Activated CD4-positive, alpha-beta T cell treated with anti-CD3 and anti-CD28 coated beads, Interleukin-2, amount 10 ng/mL, durations not matched to agents 24 days and 14 days (primary cell): ENCODE measurements at regions not wholly inside any gene's neighbourhood (a gene's known extent, or its start where the extent isn't known, plus 50 kb on each side); places are given as distances from the start of the nearest gene placed in this dataset.

Experiments used
- DNase-seq: peaks from one replicate; pipeline ENCODE4 v3.0.0; 2022
- H3K27ac Mint-ChIP-seq: one replicate; pipeline ENCODE4 v1.8.0; 2022; ENCODE audit warnings: mild to moderate bottlenecking, mixed read lengths
- H3K27me3 Mint-ChIP-seq: one replicate; pipeline ENCODE4 v1.8.0; 2022; ENCODE audit warnings: mixed read lengths
- H3K36me3 Mint-ChIP-seq: one replicate; pipeline ENCODE4 v1.8.0; 2022; ENCODE audit warnings: low read depth, mild to moderate bottlenecking, mixed read lengths
- H3K4me1 Mint-ChIP-seq: one replicate; pipeline ENCODE4 v1.8.0; 2021; ENCODE audit warnings: mixed read lengths
- H3K4me3 Mint-ChIP-seq: one replicate; pipeline ENCODE4 v1.8.0; 2022; ENCODE audit warnings: mild to moderate bottlenecking, moderate library complexity, mixed read lengths
- H3K9me3 Mint-ChIP-seq: one replicate; pipeline ENCODE4 v1.8.0; 2021; ENCODE audit warnings: mixed read lengths
- intact Hi-C: fragments of 100-400 bp; cut with micrococcal nuclease; formaldehyde crosslinking; loops from one replicate; pipeline ENCODE4 v1.15.1; 2023

DNA sequence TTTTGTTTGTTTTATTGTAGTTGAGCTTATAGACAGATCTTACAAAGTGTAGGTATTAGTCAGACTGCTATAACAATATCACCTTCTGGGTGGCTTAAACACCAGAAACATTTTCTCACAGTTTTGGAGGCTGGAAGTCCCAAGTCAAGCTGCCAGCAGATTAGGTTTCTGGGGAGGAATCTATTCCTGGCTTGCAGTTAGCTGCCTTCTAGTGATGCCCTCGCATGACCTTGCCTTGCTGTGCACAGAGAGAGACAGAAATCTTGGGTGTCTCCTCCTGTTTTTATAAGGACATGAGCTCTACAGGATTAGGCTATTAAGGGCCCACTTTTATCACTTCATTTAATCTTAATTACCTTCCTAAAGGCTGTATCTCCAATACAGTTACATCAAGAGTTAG is 1635.2 kb downstream of the FAM181B start:
- Mint-ChIP-seq H3K9me3 (peaks cover 7% of the 10 kb centered on the region), H3K27me3 (no peaks in the 10 kb centered on the region), H3K36me3 (no peaks in the 10 kb centered on the region), H3K4me1 (no peaks in the 10 kb centered on the region), H3K27ac (no peak overlapping the region), H3K4me3 (no peak overlapping the region)
- intact Hi-C loops: no loop called here
- DNase-seq: no peak

DNA sequence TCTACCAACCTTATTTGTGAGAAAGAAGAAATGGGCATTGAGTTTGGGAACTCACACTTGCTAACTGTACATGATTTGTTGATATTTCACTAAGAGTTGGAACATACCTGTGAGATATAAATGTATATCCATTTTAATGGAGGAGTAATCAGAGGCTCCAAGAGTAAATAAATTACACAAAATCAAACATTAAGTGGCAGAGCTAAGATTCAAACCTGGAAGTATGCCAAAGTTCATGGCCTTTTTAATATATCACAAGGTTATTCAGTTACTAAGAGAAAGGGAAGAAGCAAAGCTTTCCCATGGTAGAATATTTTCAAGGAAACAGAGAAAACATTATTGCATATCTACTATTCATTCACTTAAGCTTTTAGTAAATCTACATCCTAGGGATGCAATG is 1641.1 kb downstream of the FAM181B start:
- no peaks in the 10 kb centered on the region for H3K36me3 Mint-ChIP-seq
- no peak overlapping the region for H3K4me3 Mint-ChIP-seq
- H3K4me1 Mint-ChIP-seq: no peaks in the 10 kb centered on the region
- H3K9me3 Mint-ChIP-seq: peaks cover 7% of the 10 kb centered on the region
- no peak overlapping the region for H3K27ac Mint-ChIP-seq
- DNase-seq: no peak
- no peaks in the 10 kb centered on the region for H3K27me3 Mint-ChIP-seq
- intact Hi-C loops: no loop called here

DNA sequence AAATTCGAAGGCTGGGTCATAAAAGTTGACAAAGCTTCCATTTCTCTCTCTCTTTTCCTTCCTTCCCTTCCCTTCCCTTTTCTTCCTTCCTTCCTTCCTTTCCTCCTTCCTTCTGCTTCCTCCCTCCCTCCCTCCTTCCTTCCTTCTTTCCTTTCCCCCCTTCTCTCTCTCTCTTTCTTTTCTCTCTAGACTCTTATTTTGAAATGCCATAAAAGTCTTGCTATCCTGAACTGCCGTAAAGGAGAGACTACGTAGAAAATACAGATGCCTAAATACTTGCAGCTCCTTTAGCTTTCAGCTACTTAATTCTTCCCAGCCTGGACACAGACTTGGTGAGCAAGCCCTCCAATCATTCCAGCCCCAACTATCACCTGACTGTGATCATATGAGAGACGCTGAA is 1644.4 kb downstream of the FAM181B start:
- H3K9me3 Mint-ChIP-seq: no peaks in the 10 kb centered on the region
- no peak for DNase-seq
- H3K27me3 Mint-ChIP-seq: no peaks in the 10 kb centered on the region
- intact Hi-C loops: no loop called here
- no peak overlapping the region for H3K4me3 Mint-ChIP-seq
- H3K27ac Mint-ChIP-seq: no peak overlapping the region
- H3K36me3 Mint-ChIP-seq: no peaks in the 10 kb centered on the region
- no peaks in the 10 kb centered on the region for H3K4me1 Mint-ChIP-seq

DNA sequence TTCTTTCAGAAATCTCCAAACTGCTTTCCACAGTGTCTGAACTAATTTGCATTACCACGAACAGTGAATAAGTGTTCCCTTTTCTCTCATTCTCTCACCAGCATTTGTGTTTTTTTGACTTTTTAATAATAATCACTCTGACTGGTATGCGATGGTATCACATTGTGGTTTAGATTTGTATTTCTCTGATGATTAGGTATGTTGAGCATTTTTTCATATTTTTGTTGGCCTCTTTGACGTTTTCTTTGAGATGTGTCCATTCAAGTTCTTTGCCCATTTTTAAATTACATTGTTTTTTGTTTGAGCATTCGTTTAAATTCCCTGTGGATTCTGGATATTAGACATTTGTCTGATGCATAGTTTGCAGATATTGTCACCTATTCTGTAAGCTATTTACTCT is 1639.6 kb upstream of the TENM4 start:
- Mint-ChIP-seq H3K27me3 (no peaks in the 10 kb centered on the region), H3K36me3 (no peaks in the 10 kb centered on the region), H3K27ac (no peak overlapping the region), H3K4me1 (no peaks in the 10 kb centered on the region), H3K9me3 (peaks cover 4% of the 10 kb centered on the region), H3K4me3 (no peak overlapping the region)
- intact Hi-C loops: no loop called here
- DNase-seq: no peak

DNA sequence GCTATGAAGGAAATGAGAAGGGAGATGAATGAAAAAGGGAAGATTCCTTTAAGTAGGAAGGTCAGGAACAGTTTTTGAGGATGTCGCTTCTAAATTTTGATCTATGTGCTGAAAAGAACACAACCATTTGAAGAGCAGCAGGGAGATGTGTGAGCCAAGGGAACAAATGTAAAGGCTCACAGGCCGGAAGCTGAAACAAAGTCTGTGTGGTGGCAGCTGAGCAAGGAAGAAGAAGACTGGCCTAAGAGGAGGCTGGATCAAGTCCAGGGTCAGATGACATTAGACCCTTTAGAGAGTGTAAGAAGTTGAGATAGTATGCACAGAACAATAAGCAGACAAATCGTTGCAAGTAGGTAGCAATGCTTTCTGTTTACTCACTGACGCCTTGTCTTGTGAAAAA is 1631.4 kb upstream of the TENM4 start:
- no peaks in the 10 kb centered on the region for H3K27me3 Mint-ChIP-seq
- intact Hi-C loops: no loop called here
- no peaks in the 10 kb centered on the region for H3K4me1 Mint-ChIP-seq
- no peak for DNase-seq
- H3K36me3 Mint-ChIP-seq: no peaks in the 10 kb centered on the region
- H3K9me3 Mint-ChIP-seq: no peaks in the 10 kb centered on the region
- H3K27ac Mint-ChIP-seq: no peak overlapping the region
- no peak overlapping the region for H3K4me3 Mint-ChIP-seq

DNA sequence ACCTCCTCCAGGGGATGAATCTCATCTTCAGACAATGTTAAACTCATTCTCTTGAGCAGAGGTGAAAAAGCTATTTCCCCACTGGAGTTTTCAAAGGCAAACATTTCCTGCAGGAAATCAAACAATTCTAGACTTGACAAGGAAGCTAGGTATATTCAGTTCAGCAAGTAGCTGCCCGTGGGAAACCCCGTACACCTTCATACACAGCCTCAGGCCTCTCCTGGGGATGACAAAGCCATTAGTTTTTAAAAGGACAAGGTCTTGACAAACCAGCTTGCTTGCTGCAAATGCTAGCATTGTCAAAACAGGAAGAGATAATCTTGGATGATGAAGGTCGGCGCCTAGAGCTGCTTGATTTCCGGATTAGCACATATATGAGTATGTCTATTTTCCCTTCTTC is 1630.8 kb upstream of the TENM4 start:
- intact Hi-C loops: no loop called here
- Mint-ChIP-seq H3K27ac (no peak overlapping the region), H3K36me3 (no peaks in the 10 kb centered on the region), H3K9me3 (no peaks in the 10 kb centered on the region), H3K4me1 (no peaks in the 10 kb centered on the region), H3K4me3 (no peak overlapping the region), H3K27me3 (no peaks in the 10 kb centered on the region)
- DNase-seq: no peak

DNA sequence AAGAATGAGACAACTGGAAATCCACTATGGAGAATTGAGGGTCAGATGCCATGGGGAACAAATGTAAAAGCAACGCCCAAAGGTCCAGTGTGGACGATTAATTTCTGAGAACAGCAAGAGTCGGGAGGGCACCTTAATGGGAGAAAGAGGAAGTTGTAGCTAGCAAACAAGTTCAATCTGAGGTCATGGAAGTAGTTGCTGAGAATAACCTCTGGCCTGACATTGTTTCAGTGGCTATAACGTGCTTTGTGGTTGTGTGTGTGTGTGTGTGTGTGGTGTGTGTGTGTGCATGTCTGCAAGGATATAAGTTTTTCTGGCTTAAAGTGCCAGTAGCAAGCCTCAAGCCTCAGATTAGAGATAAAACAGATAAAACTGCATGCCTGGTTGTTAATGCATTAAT is 1630.1 kb upstream of the TENM4 start:
- Mint-ChIP-seq H3K9me3 (no peaks in the 10 kb centered on the region), H3K4me3 (no peak overlapping the region), H3K27ac (no peak overlapping the region), H3K36me3 (no peaks in the 10 kb centered on the region), H3K4me1 (no peaks in the 10 kb centered on the region), H3K27me3 (no peaks in the 10 kb centered on the region)
- intact Hi-C loops: no loop called here
- no peak for DNase-seq

DNA sequence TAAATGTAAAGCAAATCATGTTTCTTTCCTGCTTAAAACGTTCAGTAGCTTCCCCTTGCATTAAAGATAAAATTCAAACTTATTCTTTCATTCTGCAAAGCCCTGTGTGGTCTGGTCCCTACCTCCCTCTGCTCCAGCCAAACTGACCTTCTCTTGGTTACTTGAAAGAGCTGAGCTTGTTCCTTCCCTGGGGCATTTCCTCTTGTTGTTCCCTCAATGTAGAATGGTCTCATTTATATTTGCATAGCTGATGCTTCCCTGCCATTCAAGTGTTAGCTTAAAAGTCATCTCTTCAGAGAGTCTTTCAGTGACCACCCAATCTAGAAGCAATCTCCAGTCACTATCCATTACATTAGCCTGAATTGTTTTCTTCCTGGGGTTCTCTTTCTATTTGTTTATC is 1618.5 kb upstream of the TENM4 start:
- intact Hi-C loops: no loop called here
- no peak for DNase-seq
- no peaks in the 10 kb centered on the region for H3K36me3 Mint-ChIP-seq

DNA sequence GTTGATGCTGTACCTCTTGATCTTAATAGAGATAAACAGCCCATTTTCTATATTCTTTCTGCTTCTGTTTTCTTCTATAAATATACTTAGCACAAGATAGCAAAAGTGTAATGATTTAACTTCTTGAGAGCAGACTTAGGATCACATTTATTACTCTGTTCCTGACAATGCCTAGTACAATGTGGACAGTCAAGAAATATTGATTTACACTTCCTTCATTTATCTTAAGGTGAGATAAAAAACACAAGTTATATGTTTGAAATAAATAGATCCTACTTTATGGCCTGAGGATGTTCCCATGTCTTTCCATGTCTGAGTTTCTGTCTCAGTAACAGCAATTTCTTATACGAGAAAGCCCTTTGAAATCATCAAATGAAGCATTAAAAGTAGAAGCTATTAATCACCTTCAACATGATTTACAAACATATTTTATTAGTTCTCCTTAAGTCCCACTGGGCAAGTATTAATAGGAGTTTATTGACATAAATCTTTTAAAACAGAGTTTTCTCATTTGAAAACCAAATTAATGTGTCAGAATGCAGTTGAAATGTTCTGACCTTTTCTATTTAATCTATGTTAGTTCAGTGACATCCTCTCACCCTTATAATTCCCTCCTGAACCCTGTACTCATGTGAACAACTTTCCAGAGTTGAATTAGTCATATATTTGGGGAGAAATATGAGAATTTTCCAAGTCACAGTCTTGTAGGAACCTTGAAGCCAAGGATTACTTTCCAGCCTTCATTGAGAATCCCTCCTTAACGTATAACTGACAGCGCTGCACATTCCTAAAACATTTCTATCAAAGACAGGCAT is 1611.7 kb upstream of the TENM4 start:
- Mint-ChIP-seq H3K27me3 (no peaks in the 10 kb centered on the region), H3K4me1 (no peaks in the 10 kb centered on the region), H3K27ac (no peak overlapping the region), H3K9me3 (no peaks in the 10 kb centered on the region), H3K4me3 (no peak overlapping the region), H3K36me3 (no peaks in the 10 kb centered on the region)
- no peak for DNase-seq
- intact Hi-C loops: no loop called here

More for the DNA sequence above, 1618.5 kb upstream of the TENM4 start:
- Mint-ChIP-seq H3K27me3 (no peaks in the 10 kb centered on the region), H3K9me3 (no peaks in the 10 kb centered on the region), H3K27ac (no peak overlapping the region), H3K4me3 (no peak overlapping the region), H3K4me1 (no peaks in the 10 kb centered on the region)

DNA sequence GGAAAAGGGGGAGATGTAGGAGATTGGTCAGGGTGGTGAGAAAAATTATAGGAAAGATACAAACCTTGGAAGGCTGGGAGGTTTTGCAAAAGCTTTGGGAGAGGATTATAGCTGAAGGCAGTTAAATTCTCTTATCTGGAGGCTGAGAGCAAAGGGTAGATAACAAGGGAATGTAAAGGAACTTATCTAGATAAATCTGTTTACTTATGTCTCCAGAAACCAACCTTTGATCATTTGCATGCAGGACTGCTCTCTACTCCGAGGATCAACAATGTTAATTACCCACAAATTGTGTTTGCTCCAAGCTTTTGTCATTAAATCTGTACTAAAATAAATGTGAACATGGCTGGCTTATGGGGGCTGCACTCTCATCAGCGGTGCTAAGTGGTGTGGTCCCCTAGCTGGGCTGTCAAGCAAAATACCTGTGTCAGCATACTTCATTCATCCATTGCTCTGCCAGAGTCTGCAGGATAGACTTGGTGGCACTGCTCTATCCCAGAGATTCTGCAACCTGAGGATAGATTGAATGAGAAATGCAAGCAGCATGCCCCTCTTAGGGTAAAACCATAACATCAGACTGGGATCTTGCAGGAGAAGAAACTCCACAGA is 1599.2 kb upstream of the TENM4 start:
- no peaks in the 10 kb centered on the region for H3K27me3 Mint-ChIP-seq
- H3K4me3 Mint-ChIP-seq: no peak overlapping the region
- intact Hi-C loops: no loop called here

DNA sequence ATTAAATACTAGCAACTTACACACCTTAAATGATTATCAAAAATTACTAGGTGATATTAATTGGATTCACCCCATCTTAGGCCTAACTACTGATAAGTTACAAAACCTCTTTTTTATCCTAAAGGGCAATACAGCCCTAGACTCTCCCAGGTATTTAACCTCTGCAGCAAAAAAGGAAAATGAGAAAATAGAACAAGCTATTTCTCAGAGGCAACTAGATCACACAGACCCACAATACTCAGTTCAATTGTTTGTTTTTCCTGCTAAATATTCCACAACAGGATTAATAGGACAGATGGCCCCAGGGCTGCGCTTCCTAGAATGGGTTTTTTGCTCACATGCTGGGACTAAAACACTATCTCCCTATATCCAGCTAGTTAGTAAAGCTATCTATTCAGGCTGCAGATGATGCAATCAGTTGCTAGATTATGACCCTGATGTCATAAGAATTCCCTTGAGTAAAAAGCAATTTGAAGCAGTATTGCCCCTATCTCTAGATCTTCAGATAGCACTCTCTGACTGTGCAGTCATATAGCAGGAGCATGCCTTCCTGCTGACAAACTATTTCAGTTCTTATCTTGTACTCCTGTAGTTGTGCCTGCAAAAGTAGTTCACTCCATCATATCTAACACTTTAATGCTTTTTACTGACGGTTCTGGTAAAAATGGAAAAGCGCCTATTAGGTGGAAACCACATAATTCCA is 1595.5 kb upstream of the TENM4 start:
- Mint-ChIP-seq H3K27ac (no peak overlapping the region), H3K27me3 (no peaks in the 10 kb centered on the region), H3K36me3 (no peaks in the 10 kb centered on the region), H3K9me3 (peaks cover 10% of the 10 kb centered on the region), H3K4me1 (no peaks in the 10 kb centered on the region), H3K4me3 (no peak overlapping the region)
- intact Hi-C loops: no loop called here
- DNase-seq: no peak

More for the DNA sequence above, 1599.2 kb upstream of the TENM4 start:
- Mint-ChIP-seq H3K27ac (no peak overlapping the region), H3K36me3 (no peaks in the 10 kb centered on the region), H3K9me3 (peaks cover 8% of the 10 kb centered on the region), H3K4me1 (no peaks in the 10 kb centered on the region)
- DNase-seq: no peak

DNA sequence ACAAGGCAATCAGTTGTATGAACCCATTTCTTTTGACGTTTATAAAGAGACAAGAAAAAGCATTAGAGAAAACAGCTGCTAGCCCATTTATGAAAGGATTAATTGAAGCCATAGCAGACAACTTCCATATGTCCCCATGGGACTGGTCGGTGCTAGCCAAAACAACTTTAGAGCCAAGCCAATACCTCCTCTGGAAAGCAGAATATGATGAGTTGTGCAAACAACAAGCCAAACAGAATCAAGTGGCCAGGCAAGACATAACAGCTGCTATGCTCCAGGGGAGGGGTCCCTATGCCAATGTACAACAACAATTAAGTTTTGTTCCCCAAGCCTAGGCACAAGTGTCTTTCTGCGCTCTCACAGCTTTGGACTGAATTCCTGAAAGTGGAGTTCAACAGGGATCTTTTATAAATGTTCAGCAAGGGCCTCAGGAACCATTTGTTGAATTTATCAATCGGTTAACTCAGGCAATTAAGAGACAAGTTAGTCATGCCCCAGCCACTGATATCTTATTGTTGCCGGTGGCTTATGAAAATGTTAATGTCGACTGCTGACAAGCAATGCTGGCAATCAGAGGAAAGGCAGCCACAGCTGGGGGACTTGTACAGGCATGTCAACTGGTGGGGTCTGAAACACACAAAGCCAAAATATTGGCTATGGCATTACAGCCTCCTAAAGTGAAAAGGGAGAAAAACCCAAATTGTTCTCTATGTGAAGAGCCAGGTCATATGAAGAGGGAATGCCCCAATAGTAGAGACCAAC is 1593.1 kb upstream of the TENM4 start:
- no peak for DNase-seq
- H3K27ac Mint-ChIP-seq: no peak overlapping the region
- no peaks in the 10 kb centered on the region for H3K36me3 Mint-ChIP-seq
- intact Hi-C loops: no loop called here
- H3K9me3 Mint-ChIP-seq: peaks cover 10% of the 10 kb centered on the region
- H3K4me1 Mint-ChIP-seq: no peaks in the 10 kb centered on the region
- H3K27me3 Mint-ChIP-seq: no peaks in the 10 kb centered on the region
- H3K4me3 Mint-ChIP-seq: no peak overlapping the region

DNA sequence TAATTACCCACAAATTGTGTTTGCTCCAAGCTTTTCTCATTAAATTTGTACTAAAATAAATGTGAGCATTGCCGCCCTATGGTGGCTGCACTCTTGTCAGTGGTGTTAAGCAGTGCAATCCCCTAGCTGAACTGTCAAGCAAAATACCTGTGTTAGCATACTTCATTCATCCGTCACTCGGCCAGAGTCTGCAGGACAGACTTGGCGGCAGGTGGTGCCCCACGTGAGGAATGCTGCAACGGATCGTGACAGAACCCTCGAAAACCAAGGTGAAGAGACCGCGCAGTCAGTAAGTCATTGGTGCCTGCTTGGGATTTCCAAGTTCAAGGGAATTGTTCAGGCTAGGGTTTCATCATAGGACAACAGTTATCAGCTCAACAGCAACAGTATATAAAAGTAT is 1592.1 kb upstream of the TENM4 start:
- no peak overlapping the region for H3K4me3 Mint-ChIP-seq
- no peaks in the 10 kb centered on the region for H3K4me1 Mint-ChIP-seq
- DNase-seq: no peak
- intact Hi-C loops: no loop called here
- H3K27me3 Mint-ChIP-seq: no peaks in the 10 kb centered on the region
- no peak overlapping the region for H3K27ac Mint-ChIP-seq
- H3K9me3 Mint-ChIP-seq: peaks cover 7% of the 10 kb centered on the region
- H3K36me3 Mint-ChIP-seq: no peaks in the 10 kb centered on the region

DNA sequence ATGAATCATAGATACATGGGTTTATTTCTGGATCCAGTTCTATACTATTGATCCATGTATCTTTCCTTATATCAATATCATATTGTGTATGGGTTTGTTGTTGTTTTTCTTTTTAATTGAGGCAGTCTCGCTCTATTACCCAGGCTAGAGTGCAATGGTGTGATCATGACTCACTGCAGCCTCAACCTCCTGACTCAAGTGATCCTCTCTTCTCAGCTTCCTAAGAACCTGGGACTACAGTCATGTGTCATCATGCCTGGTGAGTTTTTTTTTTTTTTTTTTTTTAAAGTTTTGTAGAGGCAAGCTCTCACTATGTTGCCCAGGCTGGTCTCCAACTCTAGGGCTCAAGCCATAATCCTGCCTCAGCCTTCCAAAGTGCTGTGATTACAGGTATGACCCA is 1589.4 kb upstream of the TENM4 start:
- Mint-ChIP-seq H3K4me1 (no peaks in the 10 kb centered on the region), H3K27ac (no peak overlapping the region), H3K9me3 (peaks cover 3% of the 10 kb centered on the region), H3K4me3 (no peak overlapping the region), H3K36me3 (no peaks in the 10 kb centered on the region), H3K27me3 (no peaks in the 10 kb centered on the region)
- intact Hi-C loops: no loop called here
- DNase-seq: no peak
